Ovary (tissue), 3 donors: ENCODE measurements at regions not wholly inside any gene's neighbourhood (a gene's known extent, or its start where the extent isn't known, plus 50 kb on each side); places are given as distances from the start of the nearest gene placed in this dataset.

Experiments used
- CTCF ChIP-seq, 3 donors: fragments of 450-650 bp in 2 of 3; fragments of 200-600 bp in 1 of 3; IDR thresholded peaks; one replicate each; pipeline versions ENCODE4 v1.5.1 to v1.8.0; 2016 to 2022; ENCODE audit warnings: antibody characterized with exemption in 3 of 3, mild to moderate bottlenecking in 1 of 3
- EP300 ChIP-seq: sonication (generic); formaldehyde crosslinking; IDR thresholded peaks from one replicate; pipeline ENCODE4 v1.6.1; 2017; ENCODE audit warnings: antibody characterized with exemption
- POLR2A ChIP-seq: fragments of 450-650 bp; IDR thresholded peaks from one replicate; pipeline ENCODE4 v1.6.1; 2017; ENCODE audit warnings: antibody characterized with exemption, mild to moderate bottlenecking, moderate library complexity
- donor health status: DM: no; HTN: no; CAD: no.

GRCh38 chr2:204346906-204347305 lies 198.4 kb upstream of the PARD3B start:
- no peak for TF ChIP-seq CTCF (IDR thresholded peaks at IDR 0.05)
- TF ChIP-seq POLR2A: no peak
- TF ChIP-seq EP300: no peak
